Breast epithelium (tissue), 3 donors: ENCODE measurements at regions not wholly inside any gene's neighbourhood (a gene's known extent, or its start where the extent isn't known, plus 50 kb on each side); places are given as distances from the start of the nearest gene placed in this dataset.

Experiments used
- CTCF ChIP-seq, 3 donors: fragments of 450-650 bp; IDR thresholded peaks; one replicate each; pipeline ENCODE4 v1.5.1; 2016 to 2017; ENCODE audit warnings: antibody characterized with exemption in 3 of 3, mild to moderate bottlenecking in 3 of 3, moderate library complexity in 3 of 3
- POLR2A ChIP-seq: fragments of 450-650 bp; IDR thresholded peaks from one replicate; pipeline ENCODE4 v1.6.1; 2016; ENCODE audit warnings: antibody characterized with exemption, mild to moderate bottlenecking, moderate library complexity
- POLR2AphosphoS5 ChIP-seq, 3 donors: sonication (generic); formaldehyde crosslinking; IDR thresholded peaks; one replicate each; pipeline ENCODE4 v1.6.1; 2017; ENCODE audit warnings: antibody characterized with exemption in 3 of 3

DNA sequence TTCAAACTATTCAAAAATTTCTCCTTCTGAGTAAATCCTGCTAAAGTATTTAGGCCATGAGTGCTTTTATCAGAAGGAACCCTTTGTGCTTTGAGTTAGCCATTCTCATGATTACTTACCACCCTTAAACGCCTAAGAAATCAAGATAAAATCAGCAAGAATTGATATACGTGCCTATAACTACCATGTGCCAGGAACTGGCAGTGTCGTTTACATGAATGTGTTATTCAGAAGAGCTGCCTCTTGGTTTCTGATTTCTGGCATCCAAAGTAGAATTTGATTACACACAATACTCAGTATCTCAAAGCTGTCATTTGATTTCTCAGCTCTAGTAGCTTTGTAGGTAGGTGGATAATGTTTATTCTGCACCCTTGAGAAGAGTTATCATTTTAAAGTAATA is 351.3 kb upstream of the CCDC54 start:
- TF ChIP-seq CTCF (IDR thresholded peaks at IDR 0.05) = no peak
- no peak for TF ChIP-seq POLR2AphosphoS5 (IDR thresholded peaks at IDR 0.05)
- TF ChIP-seq POLR2A = no peak
